NCI-H524 treated with DMSO at 0.1 percent for 48 hours (cell line): ENCODE measurements at regions not wholly inside any gene's neighbourhood (a gene's known extent, or its start where the extent isn't known, plus 50 kb on each side); places are given as distances from the start of the nearest gene placed in this dataset.
"Not testable (repeated sequence)": the region's sequence is repeated elsewhere in the genome, so short reads cannot be mapped to it uniquely, and the experiment has no call there.

Experiments used
- DNase-seq: peaks from one replicate; lab custom pipeline; 2025; lab: John Stamatoyannopoulos, UW

GRCh38 chr22:48083502-48083901 is 1321.1 kb downstream of the TBC1D22A start:
- DNase-seq: no peak

- DNase-seq: no peak
These were observed 1319.8 kb downstream of the TBC1D22A start for GRCh38 chr22:48082284-48082683.

DNA sequence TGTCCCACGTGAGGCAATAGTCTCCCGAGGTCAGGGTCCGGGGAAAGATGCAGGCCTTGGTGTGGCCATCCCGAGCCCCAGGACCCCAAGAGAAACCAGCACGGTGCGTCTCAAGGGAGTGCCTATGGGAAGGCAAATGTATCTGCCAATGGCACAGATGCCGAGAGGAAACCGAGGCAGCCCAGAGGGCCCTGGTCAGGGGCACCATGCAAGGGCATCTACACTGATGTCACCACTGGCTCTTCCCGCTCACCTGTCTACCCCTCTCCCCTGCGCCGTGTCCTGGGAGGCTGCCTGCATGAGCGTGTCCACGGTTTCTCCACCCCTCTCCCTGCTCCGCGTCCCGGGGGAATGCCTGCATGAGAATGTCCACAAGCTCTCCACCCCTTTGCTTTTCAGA is 1318.8 kb downstream of the TBC1D22A start:
- no peak for DNase-seq

DNA sequence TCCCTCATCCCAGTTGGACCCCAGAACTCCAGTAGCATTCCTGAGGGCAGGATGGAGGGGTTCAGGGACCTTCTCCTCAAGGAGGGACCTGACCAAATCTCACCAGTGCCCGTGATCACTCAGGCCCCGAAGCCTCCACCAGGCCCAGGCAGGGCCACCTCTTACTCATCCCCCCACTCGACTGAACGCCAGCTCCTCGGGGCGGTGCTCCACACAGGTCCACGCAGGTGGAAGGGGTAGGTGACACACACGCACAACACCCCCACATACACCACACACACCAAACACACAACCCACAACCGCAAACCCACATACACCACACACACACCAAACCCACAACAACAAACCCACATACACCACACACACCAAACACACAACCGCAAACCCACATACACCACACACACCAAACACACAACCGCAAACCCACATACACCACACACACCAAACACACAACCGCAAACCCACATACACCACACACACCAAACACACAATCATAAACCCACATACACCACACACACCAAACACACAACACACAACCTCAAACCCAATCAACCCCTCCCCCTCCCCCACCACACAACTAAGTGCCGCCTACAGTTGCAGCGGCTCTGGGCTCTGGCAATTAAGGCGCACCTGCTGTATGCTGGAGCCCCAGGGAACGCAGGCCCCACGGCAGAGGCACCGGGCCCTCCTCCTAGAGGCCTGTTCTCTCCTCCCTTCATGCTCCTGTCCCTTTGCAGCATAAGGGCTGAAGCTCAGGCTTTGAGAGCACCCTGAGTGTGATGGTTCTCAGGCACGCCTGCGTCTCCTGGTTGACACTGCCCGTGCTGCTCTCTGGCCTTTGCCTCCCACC is 1318.1 kb downstream of the TBC1D22A start:
- no peak for DNase-seq

GRCh38 chr22:48079505-48080290 is 1317.2 kb downstream of the TBC1D22A start:
- DNase-seq: no peak

- no peak for DNase-seq
These were observed 1316.4 kb downstream of the TBC1D22A start for GRCh38 chr22:48078825-48079224.

- DNase-seq: no peak
These were observed 1315.2 kb downstream of the TBC1D22A start for GRCh38 chr22:48077699-48078098.

DNA sequence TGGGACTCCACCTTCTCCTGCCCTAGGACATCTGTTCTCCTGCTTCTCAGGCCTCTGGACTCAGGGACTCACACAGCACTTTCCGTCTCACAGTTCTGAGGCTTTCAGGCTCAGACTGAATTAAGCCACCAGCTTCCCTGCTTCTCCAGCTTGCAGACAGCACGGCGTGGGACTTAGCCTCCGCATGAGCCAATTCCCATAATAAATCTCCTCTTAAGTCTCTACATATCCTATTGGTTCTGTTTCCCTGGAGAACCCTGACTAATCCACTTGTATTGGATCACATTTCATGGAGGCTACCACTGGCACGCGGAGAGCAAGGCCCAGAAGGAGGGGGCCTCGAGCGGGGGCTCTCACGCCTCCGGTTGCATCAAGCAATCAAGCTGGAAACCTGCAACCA is 1313.6 kb downstream of the TBC1D22A start:
- DNase-seq: peak; percentile 90

DNA sequence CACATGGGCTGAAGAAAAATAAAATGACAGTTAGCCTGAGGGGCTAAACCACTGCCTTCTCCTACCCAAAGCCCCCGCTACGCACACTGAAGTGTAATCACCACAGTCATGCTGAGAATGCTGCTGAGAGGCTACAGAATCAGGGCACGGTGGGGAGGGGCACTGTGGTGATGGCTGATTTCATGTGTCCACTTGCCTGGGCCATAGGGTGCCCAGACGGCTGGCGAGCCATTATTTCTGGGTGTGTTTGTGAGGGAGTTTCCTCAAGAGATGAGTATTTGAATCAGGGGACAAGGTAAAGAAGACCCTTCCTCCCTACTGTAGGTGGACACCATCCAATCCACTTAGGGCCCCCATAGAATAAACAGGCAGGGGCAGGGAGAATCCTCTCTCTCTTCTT is 1313.2 kb downstream of the TBC1D22A start:
- DNase-seq: no peak

DNA sequence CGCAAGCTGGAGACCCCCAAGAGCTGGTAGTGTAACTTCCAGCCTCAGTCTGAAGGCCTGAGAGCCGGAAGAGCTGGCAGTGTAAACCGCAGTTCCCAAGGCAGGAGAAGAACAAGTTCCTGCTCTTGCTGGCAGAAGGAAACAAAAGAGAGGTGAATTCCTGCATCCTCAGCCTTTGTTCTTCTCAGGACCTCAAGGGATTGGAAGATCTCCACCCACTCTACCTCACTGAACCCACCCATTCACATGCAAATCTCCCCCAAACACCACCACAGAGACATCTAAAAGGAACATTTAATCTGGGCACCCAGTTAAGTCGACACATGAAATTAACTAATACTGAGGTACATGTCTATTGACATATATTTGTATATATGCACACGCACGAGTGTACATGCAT is 1310.3 kb downstream of the TBC1D22A start:
- DNase-seq: no peak

DNA sequence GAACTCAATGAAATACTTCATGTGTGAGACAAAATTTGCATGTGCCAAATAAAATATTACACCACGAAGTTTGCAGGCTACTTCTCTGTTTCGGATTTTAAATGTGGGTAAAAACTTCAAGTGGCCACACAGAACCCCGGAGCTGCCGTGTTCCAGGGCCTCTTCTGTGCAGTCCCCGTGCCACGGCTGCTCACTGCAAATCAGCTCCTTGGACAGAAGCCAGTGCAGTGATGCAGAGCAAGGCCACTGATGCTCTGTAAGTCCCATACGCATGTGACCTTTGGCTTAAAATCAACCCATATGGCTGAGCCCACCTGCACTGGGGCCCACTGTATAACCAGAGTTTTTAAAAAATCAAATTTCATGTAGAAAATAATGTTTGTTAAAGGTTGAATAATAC is 1309.4 kb downstream of the TBC1D22A start:
- DNase-seq: no peak

GRCh38 chr22:48071305-48071704 is 1308.9 kb downstream of the TBC1D22A start:
- DNase-seq: no peak

DNA sequence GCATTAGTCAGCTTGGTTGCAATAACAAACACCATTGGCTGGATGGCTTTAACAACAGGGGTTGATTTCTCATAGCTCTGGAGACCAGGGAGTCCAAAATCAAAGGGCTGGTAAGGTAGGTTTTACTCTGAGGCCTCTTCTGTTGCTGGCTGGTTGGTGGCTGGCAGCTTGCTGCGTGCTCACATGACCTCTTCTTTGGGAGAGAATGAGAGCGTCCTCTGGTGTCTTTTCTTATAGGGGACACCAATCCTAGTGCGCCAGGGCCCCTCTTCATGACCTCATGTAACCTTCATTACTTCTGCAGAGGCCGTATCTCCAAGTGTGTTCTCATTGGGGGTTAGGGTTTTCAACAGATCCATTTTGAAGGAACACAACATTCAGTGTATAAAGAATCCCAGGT is 1308.3 kb downstream of the TBC1D22A start:
- DNase-seq: no peak

- peak; percentile 10 for DNase-seq
These were observed 1307.6 kb downstream of the TBC1D22A start for GRCh38 chr22:48070083-48070482.

DNA sequence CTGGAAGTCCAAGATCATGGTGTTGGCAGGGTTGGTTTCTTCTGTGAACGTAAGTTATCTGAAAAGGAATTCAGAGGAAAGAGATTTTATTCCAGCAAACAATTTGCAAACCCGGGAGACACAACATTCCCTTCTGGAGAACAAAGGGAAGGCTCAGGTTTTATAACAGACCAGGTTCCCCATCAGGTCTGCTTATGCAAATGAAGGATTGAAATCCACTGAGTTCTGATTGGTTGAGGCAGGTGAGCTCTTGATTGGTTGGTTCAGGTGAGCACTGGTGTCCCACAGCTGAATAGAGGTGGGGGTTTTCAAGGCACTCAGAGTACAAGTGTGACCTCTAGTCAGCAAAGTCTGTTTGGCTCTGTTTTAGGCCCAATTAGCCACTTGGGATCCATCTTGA is 1306.8 kb downstream of the TBC1D22A start:
- no peak for DNase-seq

- DNase-seq: no peak
These were observed 1306.0 kb downstream of the TBC1D22A start for GRCh38 chr22:48068323-48068885.

GRCh38 chr22:48065892-48066291 is 1303.4 kb downstream of the TBC1D22A start:
- no peak for DNase-seq

- no peak for DNase-seq
These were observed 1299.3 kb downstream of the TBC1D22A start for GRCh38 chr22:48061726-48062125.

DNA sequence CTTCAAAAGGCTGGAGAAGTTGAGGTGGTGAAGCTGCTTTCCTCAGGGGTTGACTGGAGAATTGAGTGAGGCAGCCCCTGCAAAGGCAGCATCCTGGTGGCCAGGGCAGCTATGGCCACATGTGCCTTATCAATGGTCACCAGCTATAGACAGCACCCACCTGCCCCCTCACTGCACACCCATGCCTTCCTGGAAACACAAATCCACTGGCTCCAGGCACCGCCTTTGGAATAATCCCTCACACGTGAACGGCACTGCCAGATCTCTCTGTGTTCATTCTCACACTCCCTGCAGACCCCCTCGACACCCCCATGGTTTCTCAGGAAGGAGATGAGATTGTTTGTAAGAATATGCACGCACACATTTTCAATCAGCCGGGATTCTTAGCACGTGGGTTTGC is 1297.8 kb downstream of the TBC1D22A start:
- no peak for DNase-seq

DNA sequence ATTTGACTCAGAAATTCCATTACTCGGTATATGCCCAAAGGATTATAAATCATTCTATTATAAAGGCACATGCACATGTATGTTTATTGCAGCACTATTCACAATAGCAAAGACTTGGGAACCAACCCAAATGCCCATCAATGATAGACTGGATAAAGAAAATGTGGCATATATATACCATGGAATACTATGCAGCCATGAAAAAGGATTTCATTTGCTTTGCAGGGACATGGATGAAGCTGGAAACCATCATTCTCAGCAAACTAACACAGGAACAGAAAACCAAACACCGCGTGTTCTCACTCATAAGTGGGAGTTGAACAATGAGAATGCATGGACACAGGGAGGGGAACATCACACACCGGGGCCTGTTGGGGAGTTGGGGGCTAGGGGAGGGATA is 1297.1 kb downstream of the TBC1D22A start:
- not testable (repeated sequence) for DNase-seq

DNA sequence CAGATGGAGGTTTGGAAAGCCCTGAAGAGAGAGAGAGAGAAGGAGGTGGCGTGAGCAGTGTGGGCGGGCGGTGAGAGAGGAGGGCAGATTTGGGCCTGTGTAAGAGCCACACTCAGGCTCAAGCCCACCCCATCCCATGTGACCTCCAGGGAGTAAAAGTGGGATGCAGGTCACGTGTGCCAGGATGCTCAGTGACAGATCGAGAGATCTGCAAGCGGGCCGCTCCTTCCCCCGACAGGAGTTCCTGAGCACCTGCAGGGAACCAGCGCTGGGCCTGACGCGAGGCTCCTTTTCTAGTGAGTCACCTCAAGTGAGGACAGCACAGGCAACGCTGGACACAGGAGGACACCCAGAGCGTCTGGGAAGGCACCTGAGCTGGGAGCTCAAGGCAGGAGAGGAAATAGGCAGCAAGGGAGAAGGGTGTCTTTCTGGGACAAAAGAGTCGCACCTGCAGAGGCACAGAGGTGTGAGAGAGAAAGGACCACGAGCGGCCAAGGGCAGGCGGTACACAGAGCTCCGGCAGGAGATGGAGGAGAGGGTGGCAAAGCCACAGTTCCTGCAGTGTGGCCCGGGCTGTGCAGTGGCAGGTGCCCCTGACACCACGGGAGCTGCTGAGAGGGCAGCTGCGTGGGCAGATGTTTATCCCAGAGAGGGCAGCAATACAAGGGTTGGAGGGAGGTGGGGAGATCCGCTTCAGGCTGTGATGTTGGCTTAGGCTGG is 1294.8 kb downstream of the TBC1D22A start:
- no peak for DNase-seq

DNA sequence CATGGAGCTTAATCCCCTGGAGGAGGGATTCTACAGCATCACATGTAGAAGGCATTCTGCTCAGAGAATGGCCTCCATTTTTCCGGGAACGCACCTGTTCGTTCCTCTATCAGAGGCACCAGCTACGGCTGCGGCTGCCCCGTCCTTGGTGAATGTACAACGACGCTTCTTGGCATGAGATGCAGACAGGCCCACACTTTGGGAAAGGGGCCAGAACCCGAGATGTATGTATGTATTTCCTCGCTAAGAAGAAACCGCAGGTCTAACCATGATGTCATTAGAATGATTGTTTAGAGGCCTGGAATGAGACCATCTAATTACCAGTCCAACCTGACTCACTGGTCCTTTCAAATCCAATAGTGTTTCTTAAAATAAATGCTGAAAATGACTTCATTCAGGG is 1293.4 kb downstream of the TBC1D22A start:
- DNase-seq: no peak
